Loucy (cell line): ENCODE measurements at regions not wholly inside any gene's neighbourhood (a gene's known extent, or its start where the extent isn't known, plus 50 kb on each side); places are given as distances from the start of the nearest gene placed in this dataset.

Experiments
- H2AFZ ChIP-seq: fragments of 200-600 bp; sonication (generic); 2 replicates; pipeline ENCODE4 v1.6.0; 2016; ENCODE audit warnings: antibody characterized with exemption, mild to moderate bottlenecking, low read length, moderate library complexity
- H3F3A ChIP-seq: fragments of 200-600 bp; 2 replicates; pipeline ENCODE4 v1.6.0; 2016; ENCODE audit warnings: antibody characterized with exemption, low read depth, mild to moderate bottlenecking
- H3K27me3 ChIP-seq: fragments of 200-600 bp; sonication (generic); 2 replicates; pipeline ENCODE4 v1.6.1; 2014; ENCODE audit warnings: low read length, mild to moderate bottlenecking; ENCODE audit not compliant: insufficient read depth, poor library complexity, severe bottlenecking
- H3K36me3 ChIP-seq: fragments of 200-600 bp; sonication (generic); 2 replicates; pipeline ENCODE4 v1.6.1; 2016; ENCODE audit warnings: low read length; ENCODE audit not compliant: insufficient read depth
- H3K4me1 ChIP-seq: fragments of 200-600 bp; sonication (generic); 2 replicates; pipeline ENCODE4 v1.5.1; 2014; ENCODE audit warnings: low read length, mild to moderate bottlenecking; ENCODE audit not compliant: insufficient read depth, poor library complexity, severe bottlenecking
- H3K4me2 ChIP-seq: fragments of 200-600 bp; sonication (generic); 2 replicates; pipeline ENCODE4 v1.6.0; 2014; ENCODE audit warnings: antibody characterized with exemption, low read length, low read depth, mild to moderate bottlenecking; ENCODE audit not compliant: poor library complexity, severe bottlenecking
- H3K4me3 ChIP-seq: fragments of 200-600 bp; sonication (generic); 2 replicates; pipeline ENCODE4 v1.5.1; 2014; ENCODE audit warnings: low read length, mild to moderate bottlenecking, mixed read lengths; ENCODE audit not compliant: poor library complexity, severe bottlenecking
- H3K79me2 ChIP-seq: fragments of 200-600 bp; sonication (generic); 2 replicates; pipeline ENCODE4 v1.6.1; 2014; ENCODE audit warnings: low read length; ENCODE audit not compliant: insufficient read depth
- H3K9ac ChIP-seq: fragments of 200-600 bp; sonication (generic); 2 replicates; pipeline ENCODE4 v1.6.0; 2014; ENCODE audit warnings: mild to moderate bottlenecking, low read depth, low read length, moderate library complexity; ENCODE audit not compliant: poor library complexity, severe bottlenecking
- H3K9me2 ChIP-seq: fragments of 200-600 bp; sonication (generic); replicated peaks from 2 replicates; pipeline ENCODE4 v1.6.1; 2016; ENCODE audit warnings: low read depth, low read length, mixed read lengths
- H3K9me3 ChIP-seq: fragments of 200-600 bp; sonication (generic); 2 replicates; pipeline ENCODE4 v1.6.1; 2014; ENCODE audit warnings: mild to moderate bottlenecking, antibody characterized with exemption, low read length, low read depth; ENCODE audit not compliant: insufficient read depth
- H4K20me1 ChIP-seq: fragments of 200-600 bp; sonication (generic); 2 replicates; pipeline ENCODE4 v1.6.0; 2014; ENCODE audit warnings: antibody characterized with exemption, low read length, mild to moderate bottlenecking; ENCODE audit not compliant: insufficient read depth, poor library complexity, severe bottlenecking
- CTCF ChIP-seq: fragments of 200-600 bp; sonication (generic); conservative IDR thresholded peaks from 2 replicates; pipeline ENCODE4 v1.5.1; 2014; ENCODE audit warnings: mild to moderate bottlenecking, antibody characterized with exemption, low read length
- EZH2phosphoT487 ChIP-seq: fragments of 200-600 bp; IDR thresholded peaks from 2 replicates; pipeline ENCODE4 v1.6.1; 2018; ENCODE audit warnings: antibody characterized with exemption, mild to moderate bottlenecking, moderate library complexity, borderline replicate concordance

GRCh38 chr12:11973396-11973795 lies 97.3 kb upstream of the BCL2L14 start:
- Histone ChIP-seq H4K20me1 (no peaks in the 10 kb centered on the region), H3K36me3 (no peaks in the 10 kb centered on the region), H3K4me1 (peaks cover 6% of the 10 kb centered on the region), H3K4me2 (no peak overlapping the region), H2AFZ (no peak overlapping the region), H3K27me3 (no peaks in the 10 kb centered on the region), H3F3A (no peaks in the 10 kb centered on the region), H3K9me2 (no peaks in the 10 kb centered on the region), H3K4me3 (no peak overlapping the region), H3K79me2 (no peaks in the 10 kb centered on the region), H3K9ac (no peak overlapping the region), H3K9me3 (no peaks in the 10 kb centered on the region)
- TF ChIP-seq CTCF (no peak), EZH2phosphoT487 (no peak)

DNA sequence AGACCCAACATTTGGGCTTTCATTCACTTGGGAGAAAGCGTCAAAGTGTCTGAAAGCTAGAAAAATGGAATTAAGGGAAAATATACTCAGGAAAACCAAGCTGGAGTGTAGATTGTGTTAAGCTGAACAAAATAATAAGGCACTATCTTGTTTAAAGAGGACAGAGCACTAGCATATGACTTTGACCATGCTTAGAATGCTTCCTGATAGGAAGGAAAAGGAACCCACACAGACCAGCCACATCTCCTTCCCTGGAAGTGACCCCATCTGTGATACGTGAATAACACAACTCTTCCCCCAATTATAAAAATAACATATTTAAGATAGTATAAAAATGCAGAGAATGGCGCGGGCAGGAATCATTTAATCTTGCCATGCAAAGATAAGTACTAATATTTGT lies 94.7 kb upstream of the BCL2L14 start:
- no peak for TF ChIP-seq CTCF
- Histone ChIP-seq H2AFZ (no peak overlapping the region), H3K9ac (no peak overlapping the region)

DNA sequence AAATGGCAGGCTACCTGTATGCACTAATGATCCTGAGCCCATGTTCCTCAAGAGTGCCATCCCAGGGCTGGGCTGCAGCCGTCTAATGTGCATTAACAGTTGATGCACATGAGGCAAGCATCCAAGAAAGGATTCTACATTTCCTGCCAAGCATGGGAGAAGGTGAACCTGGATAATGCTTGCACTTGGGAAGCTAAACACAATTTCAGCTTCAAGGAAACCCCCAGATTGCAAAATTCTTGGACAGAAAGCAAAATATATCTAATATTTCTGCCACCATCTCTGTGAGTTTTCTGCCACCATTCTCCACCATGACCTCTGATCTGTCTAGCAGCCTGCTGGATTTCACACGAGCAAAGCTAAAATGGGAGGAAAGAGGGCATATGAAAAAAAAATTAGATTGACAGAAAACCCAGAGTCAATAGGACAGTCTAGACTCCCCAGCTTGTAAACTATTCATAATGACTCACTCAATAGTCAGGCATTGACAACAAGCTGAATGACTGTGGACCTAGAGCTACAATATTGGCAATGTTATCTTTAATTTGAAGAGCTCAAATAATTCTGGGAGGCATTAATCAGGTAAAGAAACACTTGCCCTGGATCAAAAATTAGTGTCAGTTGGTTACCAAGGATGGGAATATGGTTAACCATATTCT lies 91.9 kb upstream of the BCL2L14 start:
- Histone ChIP-seq H3K36me3 (no peaks in the 10 kb centered on the region), H3K4me2 (no peak overlapping the region), H3K9ac (no peak overlapping the region), H3K9me3 (no peaks in the 10 kb centered on the region), H3K4me3 (no peak overlapping the region), H3F3A (no peaks in the 10 kb centered on the region), H2AFZ (no peak overlapping the region), H3K79me2 (no peaks in the 10 kb centered on the region), H3K9me2 (no peaks in the 10 kb centered on the region), H3K27me3 (no peaks in the 10 kb centered on the region), H4K20me1 (no peaks in the 10 kb centered on the region), H3K4me1 (peaks cover 36% of the 10 kb centered on the region)
- TF ChIP-seq CTCF (no peak), EZH2phosphoT487 (no peak)

More for the DNA sequence above, 94.7 kb upstream of the BCL2L14 start:
- H3K4me1 ChIP-seq, result peaks cover 22% of the 10 kb centered on the region
- H3K4me2 ChIP-seq, result no peak overlapping the region
- H3K79me2 ChIP-seq, result no peaks in the 10 kb centered on the region
- H3K9me3 ChIP-seq, result no peaks in the 10 kb centered on the region
- no peaks in the 10 kb centered on the region for H4K20me1 ChIP-seq
- no peaks in the 10 kb centered on the region for H3K27me3 ChIP-seq
- H3K36me3 ChIP-seq, result no peaks in the 10 kb centered on the region
- H3F3A ChIP-seq, result no peaks in the 10 kb centered on the region
- H3K9me2 ChIP-seq, result no peaks in the 10 kb centered on the region
- no peak overlapping the region for H3K4me3 ChIP-seq
